Suprapubic skin (tissue), 3 donors: ENCODE measurements at regions not wholly inside any gene's neighbourhood (a gene's known extent, or its start where the extent isn't known, plus 50 kb on each side); places are given as distances from the start of the nearest gene placed in this dataset.

Source experiments
- CTCF ChIP-seq, 2 donors: fragments of 200-600 bp in 1 of 2; fragments of 450-650 bp in 1 of 2; sonication (generic) in 1 of 2; IDR thresholded peaks; one replicate each; pipeline ENCODE4 v1.5.1; 2016 to 2019; ENCODE audit warnings: antibody characterized with exemption in 2 of 2, mild to moderate bottlenecking in 1 of 2, moderate library complexity in 1 of 2
- POLR2AphosphoS5 ChIP-seq, 3 donors: sonication (generic); formaldehyde crosslinking; IDR thresholded peaks; one replicate each; pipeline ENCODE4 v1.6.1; 2017; ENCODE audit warnings: antibody characterized with exemption in 3 of 3

- TF ChIP-seq CTCF (IDR thresholded peaks at IDR 0.05) (no peak), POLR2AphosphoS5 (IDR thresholded peaks at IDR 0.05) (no peak)
Measured at GRCh38 chr5:67731886-67732285, 483.7 kb upstream of the PIK3R1 start.
